NCI-H1105 treated with DMSO at 0.1 percent for 48 hours (cell line): ENCODE measurements at regions not wholly inside any gene's neighbourhood (a gene's known extent, or its start where the extent isn't known, plus 50 kb on each side); places are given as distances from the start of the nearest gene placed in this dataset.

Source experiments
- DNase-seq: peaks from one replicate; lab custom pipeline; 2025; lab: John Stamatoyannopoulos, UW

DNA sequence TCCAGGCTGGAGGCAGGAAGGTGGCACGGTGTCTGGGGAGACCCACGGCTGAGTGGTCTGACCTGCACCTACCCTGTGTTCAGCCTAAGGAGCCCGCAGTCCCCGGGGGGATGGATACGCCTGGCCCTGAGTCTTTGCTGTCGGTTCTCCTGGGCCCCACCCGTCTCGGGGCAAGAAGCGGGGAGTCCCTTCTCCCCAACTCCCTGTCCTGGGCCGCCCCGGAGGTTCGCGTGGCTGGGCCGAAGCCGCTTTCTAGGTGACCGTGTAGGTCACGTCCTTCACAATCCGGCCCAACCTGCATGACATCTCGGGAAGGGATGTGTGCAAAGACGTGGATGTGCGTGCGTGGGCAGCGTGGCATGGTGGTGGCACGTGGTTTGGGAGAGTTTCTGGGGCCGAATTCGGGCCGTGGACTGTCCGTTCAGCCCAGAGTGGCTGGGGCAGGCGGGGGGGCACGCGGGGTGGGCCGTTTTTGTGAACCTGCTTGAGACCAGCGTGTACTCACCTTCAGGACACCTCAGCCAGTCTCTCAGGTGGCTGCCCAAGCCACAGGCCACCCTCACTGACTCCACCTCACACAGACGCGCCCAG is 103.3 kb downstream of the PTPRS start:
- DNase-seq = no peak

DNA sequence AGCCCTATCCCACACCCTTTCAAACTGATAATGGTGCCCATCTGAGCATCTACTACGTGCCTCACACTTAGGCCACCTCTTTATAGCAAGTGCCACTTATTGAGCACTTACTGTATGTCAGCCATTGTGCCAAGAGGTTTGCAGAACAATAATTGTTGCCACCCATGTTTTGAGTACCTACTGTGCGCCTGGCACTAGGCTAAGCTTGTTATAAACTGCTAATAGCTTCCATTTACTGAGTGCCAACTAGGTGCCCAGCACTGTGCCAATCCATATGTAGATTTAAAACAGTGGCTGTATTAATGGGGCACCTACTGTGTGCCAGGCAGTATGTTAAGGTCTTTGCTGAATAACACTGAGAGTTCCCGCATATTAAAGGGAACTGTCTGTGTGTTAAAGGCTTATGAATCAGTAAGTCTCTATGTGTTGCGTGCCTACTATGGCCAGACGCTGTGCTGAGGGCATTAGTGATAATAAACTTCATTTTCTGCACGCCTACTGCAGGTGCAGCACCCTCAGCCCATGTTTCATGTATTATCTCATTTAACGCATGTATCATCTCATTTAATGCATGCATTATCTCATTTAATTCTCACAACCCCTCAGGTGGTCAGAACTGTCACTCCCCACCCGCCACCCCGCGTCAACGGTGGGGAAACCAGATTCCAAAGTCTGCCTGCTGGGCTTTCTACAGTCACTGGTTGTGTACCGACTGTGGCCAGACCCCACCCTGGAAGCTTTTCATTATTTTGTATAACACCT is 105.0 kb downstream of the PTPRS start:
- no peak for DNase-seq

DNA sequence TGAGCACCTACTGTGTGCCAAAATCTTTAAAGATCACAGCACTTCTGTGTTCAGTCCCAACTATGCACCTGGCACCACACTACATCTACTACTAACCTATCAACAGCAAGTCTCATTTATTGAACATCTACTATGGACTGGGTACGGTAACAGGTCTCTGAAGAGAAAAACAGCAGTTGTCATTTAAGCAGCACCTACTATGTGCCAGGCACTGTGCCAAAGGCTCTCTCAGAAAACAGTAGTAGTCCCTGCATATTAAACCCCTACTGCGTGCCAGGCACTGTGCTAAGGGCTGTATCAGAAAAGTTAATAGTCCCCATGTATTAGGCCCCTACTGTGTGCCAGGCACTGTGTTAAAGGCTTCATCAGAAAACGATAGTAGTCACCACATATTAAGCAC is 106.2 kb downstream of the PTPRS start:
- DNase-seq = no peak

DNA sequence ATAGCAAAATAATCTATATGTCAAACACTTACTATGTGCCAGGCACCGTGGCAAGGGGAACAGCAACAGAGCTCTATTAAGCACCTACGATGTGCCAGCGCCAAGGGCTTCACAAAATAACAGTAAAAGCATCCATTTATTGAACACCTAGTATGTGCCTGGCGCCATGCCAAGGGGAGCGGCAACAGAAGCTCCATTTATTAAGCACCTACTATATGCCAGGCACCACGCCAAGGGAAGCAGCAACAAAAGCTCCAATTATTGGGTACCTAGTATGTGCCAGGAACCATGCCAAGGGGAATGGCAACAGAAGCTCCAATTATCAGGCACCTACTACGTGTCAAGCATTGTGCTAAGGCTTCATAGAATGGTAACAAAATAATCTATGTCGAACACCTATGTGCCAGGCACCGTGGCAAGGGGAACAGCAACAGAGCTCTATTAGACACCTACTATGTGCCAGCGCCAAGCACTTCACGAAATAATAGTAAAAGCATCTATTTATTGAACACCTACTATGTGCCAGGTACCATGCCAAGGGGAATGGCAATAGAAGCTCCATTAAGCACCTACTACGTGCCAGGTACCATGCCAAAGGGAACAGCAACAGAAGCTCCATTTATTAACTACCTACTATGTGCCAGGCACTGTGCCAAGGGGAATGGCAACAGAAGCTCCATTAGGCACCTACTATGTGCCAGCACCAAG is 107.7 kb downstream of the PTPRS start:
- no peak for DNase-seq

DNA sequence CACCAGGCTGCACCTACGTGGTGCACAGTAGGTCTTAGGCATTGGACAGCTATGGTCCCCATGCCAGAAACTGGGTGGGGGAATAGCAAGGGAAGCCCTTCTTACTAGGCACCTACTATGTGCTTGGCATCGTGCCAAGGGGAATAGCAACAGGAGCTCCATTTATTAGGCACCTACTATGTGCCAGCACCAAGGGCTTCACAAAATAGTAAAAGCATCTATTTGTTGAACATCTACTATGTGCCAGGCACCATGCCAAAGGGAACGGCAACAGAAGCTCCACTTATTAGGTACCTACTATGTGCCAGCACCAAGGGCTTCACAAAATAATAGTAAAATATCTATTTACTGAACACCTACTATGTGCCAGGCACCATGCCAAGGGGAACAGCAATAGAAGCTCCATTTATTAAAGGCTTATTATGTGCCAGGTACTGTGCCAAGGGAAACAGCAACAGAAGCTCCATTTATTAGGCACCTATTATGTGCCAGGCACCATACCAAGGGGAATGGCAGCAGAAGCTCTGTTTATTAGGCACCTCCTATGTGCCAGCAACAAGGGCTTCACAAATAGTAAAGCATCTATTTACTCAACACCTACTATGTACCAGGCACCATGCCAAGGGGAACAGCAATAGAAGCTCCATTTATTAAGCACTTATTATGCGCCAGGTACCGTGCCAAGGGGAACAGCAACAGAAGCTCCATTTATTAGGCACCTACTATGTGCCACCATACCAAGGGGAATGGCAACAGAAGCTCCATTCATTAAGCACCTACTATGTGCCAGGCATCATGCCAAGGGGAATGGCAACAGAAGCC is 108.5 kb downstream of the PTPRS start:
- no peak for DNase-seq

DNA sequence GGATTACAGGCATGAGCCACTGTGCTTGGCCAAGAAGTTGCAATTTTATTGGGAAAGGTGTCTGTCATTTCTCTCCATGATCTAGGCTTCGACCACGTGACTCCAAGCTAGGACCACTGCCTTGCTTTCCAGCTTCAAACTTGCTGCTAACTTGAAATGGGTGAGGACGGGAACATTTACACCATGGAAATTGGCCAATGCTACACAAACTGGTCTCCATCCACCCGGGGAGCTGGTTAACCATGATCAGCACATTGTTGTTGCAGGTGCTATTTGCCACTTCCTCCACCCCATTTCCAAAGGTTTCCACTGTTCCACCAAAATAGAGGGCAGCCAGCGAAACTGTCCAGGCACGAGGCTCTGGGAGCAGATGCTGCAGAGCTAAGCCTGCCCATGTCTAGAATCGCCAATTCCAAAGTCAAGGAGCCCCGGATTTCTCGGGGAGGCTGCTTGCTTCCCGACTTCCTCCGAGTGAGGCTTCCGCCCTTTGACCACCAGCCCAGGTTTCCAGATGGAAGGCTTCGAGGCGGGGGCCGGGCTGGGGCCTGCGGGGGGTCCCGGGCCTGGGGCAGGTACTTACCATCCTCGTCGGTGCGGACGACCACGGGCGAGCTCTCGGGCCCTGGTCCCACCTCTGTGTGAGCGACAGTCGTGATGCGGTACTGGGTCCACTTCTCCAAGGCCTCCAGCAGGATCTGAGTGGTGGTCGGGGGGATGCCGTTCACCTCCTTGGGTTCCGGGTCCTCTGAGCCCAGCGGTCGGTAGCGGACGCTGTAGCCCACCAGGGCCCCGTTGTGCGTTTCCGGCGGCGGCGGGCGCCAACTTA is 109.7 kb downstream of the PTPRS start:
- no peak for DNase-seq

DNA sequence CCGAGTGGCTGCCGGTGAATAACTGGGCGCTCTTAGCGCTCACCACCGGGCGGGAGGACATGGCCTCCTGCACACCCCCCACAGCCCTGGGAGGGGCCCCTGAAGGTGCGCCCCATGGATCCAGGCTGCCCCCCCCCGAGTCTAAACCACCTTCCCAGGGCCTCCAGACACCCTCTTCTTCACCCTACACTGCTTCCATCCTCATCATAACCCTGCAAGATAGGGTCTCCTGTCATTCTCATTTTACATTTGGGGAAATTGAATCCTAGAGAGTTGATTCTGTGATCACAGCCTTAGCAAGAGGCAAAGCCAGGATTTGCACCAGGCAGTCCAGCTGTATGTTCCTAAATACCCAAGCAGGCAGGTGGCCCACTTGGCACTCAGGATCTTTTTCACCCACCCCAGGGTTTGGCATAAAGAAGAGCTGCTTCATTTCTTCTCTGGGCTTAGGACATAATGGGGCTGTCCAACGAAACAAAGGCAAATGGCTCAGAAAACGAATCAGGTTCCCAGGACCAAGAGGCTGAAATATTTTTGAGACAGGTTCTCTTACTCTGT is 110.8 kb downstream of the PTPRS start:
- DNase-seq = no peak

DNA sequence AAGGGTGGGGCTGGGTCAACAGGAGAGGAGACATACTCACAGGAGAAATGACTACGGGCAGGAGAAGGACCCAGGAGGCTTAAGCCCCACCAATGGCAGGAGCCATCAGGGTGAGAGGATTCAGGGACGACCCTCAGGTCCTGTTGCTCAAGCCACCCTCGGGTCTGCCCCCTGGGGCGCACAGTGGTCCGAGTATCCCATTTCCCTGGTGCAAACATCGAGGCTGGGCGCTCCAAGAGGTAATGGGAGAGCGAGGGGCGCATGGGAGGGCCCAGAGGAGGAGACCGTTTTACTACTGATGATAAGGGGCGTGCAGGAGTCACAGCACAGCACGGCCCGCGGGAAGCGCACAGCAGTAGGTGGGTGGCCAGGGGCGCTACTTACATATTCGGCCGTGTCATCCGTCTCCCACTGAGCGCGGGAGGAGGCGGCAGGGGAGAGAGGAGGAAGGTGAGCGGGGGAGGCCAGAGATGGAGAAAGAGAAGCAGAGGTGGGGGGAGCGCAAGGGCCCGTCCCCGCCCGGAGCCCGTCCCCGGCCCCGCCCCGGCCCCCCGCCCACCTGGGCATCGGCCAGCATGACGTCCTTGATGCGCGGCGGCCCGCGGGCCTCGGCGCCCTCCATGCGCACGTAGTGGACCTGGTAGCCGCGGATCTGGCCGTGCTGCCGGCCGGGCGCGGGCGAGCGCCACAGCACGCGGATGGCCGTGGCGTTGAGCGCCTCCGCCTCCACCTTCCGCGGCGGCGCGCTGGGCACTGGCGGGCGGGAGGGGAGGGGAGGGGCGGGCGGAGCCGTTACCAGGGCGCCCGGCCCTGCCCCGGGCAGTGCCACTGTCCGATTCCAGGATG is 111.5 kb downstream of the PTPRS start:
- DNase-seq = peak; percentile 15

DNA sequence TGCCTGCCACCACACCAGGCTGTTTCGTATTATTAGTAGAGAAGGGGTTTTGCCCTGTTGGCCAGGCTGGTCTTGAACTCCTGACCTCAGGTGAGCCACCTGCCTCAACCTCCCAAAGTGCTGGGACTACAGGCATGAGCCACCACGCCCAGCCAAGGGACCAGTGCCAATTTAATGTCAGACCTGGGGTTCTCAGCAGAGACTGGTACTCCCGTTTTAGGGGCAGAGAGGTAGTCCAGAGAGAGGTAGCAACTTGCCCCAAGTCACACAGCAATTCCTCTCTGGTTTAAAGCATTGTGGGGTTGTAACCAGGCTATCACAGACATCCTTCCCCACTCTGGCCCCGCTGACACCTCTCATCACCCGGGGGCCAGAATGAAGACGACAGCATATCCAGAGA is 112.1 kb downstream of the PTPRS start:
- DNase-seq = no peak

DNA sequence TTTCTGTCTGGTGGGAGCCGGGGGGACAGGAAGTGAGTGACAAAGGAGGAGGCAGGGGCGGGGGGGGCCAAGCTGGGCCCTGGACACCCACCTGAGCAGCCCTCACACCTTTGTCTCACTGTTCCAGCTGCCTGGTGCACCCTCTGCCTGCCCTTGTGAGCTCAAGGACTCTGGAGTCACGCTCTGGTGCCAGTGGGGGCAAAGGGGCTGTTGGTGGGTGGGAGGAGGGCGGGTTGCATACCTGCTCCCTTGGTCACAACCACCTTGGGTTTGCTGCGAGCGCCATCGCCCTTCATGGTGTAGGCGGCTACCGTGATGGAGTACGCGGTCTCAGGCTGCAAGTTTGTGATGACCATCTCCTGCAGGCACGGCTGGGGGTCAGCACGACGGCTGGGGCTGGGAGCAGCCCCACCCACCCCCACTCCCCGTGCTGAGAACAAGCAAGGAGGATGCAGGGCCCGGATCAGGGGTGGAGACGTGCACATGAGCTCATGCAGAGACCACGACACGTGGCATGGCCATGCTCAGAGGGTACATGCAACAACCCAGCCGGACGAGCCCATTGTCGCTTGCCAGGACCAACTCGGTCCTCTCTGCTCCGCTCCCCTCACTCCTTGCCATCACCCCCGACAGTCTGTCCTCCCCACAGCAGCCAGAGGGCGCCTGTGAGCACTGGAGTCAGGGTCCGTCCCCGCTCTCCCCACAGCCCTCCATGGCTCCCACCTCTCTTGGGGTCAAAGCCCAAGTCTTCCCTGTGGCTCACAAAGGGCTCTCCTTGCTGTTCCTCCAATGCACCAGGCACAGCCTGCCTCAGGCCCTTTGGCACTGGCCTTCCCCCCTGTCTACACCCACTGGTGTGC is 114.9 kb downstream of the PTPRS start:
- no peak for DNase-seq

DNA sequence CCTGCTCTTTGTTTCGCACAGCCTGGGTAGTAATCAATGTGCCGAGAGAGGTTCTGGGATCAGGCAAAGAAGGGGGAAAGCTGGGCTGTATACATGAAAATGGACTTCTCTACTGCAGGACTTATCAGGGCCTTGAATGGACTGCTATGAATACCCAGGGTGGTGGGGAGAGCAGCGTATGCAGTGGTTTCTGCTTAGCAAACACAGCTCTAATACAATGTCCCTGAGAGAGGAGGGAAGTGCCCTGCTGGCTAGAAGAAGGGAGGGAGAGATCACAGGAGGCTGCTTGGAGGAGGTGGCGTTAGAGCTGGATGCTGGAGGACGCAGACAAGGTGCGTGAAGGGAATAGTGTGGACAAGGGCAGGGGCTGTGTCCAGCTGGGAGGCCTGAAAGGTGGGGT is 116.1 kb downstream of the PTPRS start:
- DNase-seq = no peak

DNA sequence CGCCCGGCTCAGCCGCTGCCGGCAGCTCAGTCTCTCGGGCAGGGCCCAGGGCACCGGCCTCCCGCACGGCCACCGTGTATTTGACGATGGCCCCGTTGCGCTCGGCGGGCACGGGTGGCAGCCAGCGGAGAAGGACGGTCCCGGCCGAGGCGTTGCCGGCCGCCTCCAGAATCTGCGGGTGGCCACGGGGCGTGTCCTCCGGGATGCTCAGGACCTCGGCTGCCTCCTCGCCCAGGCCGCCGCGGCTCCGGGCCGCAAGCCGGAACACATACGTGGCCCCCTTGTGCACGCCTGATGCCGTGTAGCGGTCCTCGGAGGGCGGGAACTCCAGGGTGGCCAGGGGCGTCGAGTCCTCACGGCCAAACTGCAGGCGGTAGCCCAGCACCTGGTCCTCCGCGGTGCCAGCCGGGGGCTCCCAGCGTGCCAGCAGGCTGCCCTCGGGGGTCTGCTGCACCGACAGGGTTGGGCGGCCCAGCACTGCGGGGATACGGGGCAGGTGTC is 117.7 kb downstream of the PTPRS start:
- no peak for DNase-seq

DNA sequence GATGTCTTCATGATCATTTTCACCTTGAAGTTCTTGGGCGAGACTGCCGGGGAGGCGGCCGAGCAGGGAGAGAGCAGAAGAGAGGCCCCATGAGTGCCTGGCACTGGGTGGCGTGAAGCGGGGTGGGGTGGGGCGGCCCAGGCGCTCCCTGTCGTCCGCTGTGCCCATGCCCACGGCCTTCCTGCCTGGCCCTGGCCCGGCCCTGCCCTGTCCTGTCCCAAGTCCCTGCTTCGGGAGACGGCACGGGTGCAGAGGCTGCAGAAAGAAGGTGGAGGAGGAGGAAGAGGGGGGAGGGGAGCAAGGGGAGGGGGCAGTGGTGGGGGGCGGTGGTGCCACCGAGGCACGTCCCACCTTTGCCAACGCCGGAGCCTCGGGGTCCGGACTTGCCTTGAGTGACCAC is 118.4 kb downstream of the PTPRS start:
- DNase-seq = no peak

DNA sequence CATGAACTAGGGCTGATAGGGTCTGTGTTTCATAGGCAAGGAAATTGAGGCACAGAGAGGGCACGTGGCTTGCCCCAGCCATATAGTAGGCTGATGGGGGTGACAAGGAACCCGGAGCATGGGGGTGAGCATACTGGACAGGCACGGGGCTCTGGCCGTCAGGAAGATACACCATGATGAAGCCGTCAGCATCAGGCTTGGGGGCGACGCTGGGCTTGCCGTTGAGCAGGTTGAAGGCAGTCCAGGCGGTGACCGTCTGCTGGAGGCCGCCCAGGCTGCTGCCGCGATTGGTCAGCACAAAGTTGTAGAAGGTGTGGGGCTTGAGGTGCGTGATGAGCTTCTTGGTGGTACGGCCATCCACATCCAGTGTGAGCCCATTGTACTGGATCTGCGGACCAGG is 119.7 kb downstream of the PTPRS start:
- no peak for DNase-seq

DNA sequence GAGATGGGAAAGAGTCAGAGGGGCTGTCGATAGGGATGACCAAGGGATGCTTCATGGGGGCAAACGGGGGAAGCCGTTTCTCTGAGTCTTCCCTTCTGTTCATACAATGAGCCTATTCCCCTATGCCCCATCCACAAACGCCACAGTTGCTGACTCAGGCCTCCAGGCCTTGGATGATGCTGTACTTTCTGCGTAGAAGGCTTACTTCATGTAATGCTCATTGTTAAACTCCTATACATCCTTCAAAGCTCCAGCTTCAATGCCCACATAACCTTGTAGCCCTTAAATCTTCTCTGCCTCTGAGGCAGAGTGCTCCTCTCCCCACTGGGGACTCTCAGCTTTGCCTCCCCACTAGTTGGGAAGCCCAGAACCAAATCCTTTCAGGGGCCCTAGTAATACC is 120.3 kb downstream of the PTPRS start:
- DNase-seq = no peak

DNA sequence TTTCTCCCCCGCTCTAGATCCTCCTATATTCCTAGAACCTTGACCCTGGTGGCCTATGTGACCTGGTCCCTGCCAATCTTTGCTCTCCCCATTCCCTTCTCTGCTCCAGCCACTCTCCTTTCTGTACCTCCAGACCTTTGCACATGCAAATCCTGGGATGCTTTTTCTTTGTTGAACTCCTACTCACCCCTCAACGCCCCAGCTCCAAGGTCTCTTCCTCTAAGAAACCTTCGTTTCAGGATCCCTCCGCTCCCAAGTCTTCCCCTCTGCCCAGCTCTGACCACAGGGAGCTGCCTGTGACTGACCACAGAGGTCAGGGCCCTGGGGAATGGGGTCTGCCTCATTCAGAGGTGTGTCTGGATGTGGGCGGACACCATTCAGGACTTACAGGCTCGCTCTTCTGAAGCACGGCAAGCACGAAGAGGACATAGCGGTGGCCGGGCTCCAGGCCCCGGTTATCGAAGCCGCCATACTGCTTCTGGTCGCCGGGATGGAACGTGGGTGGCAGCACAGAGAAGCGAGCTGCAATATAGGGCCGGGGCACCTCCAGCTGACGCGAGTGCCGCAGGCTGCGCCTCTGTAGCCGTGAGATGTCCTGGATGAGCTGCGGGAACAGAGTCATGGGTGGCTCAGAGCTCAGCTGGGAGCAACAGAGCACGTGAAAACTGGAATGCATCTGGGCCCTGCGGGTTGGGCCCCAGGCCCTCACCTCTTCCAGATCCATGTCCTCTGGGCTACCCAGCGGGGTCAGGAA is 120.9 kb downstream of the PTPRS start:
- DNase-seq = no peak

DNA sequence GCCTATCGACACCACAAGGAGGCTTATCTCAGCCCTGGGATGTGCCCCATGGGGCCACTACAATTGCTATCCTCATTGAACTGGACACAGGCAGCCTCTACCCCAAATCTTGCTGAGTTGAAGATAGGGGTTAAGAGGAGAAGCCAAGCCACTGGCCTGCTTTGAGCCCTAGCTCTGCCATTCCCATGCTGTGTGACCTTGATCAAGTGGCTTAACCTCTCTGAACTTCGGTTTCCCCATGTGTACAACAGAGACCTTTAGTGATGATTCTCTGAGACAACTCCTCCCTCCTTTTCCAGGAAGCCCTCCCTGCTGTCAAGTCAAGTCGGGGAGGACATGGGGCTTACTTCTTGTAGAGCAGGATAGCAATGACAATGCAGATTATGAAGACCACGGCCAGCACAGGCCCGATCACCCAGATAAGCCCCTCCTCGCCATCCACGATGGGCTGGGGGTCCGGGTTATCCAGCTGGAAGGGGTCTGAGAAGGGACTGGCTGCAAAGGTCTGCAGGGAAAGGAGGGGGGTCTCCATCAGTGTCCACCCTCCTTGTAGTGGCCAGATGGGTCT is 121.6 kb downstream of the PTPRS start:
- no peak for DNase-seq

DNA sequence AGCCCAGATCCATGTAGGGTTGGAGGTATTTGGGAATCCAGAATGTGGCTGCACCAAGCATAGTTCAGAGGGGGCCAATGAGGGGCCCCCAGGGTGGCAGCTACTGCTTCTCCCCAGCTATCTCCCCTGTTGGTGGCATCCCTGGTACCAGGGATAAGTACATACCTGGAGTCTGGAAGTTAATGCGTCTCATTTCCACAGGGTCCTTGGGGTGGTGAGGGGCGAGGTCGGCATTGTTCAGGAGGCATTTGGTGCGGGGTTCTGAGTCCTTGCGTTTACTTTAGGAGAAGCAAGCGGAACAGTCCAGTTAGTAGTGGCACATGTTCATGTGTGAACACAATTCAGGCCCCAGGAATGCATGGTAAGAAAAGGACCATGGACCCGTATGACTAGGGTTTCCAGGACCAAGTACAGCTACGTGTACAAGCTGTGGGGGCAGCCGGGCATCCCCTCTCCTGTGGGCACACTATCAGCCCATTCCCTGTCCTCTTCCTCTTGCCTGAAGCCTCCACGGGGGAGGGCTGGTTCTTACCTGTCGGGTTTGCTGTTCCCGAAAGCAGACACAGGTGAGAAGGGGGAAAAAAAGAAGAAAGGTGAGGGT is 122.3 kb downstream of the PTPRS start:
- no peak for DNase-seq
